B cell (primary cell): ENCODE measurements at regions not wholly inside any gene's neighbourhood (a gene's known extent, or its start where the extent isn't known, plus 50 kb on each side); places are given as distances from the start of the nearest gene placed in this dataset.

Source experiments
- EZH2 ChIP-seq: IDR thresholded peaks from 2 replicates; pipeline ENCODE4 v1.6.1; 2012; ENCODE audit warnings: borderline replicate concordance, low read depth, mild to moderate bottlenecking, moderate library complexity, low read length; ENCODE audit not compliant: insufficient read depth, poor library complexity, severe bottlenecking
- TF ChIP-seq, protein P1 (sequence below): fragments of 200-600 bp; IDR thresholded peaks from one replicate; pipeline ENCODE4 v1.8.0; 2022; ENCODE audit warnings: antibody characterized with exemption, mild to moderate bottlenecking

DNA sequence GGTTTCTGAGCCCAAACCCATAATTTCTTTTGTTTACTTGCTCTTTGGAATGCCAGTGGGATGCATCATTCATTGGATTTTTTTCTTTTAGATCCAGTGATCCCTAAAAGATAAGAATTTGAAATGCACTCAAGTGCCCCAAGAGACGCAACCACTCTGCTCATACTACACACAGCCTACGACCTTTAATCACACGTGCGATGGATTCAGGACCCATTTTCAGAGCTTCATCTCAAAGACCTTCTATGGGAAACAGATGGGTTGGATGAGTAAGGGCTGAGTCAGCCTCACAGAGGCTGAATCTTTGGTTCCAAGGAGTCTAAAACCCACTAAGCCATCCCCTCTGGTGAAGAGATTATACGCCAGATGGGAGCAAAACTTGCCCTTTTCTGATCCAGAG is 265.5 kb upstream of the EXOC2 start:
- TF ChIP-seq, protein P1, sequence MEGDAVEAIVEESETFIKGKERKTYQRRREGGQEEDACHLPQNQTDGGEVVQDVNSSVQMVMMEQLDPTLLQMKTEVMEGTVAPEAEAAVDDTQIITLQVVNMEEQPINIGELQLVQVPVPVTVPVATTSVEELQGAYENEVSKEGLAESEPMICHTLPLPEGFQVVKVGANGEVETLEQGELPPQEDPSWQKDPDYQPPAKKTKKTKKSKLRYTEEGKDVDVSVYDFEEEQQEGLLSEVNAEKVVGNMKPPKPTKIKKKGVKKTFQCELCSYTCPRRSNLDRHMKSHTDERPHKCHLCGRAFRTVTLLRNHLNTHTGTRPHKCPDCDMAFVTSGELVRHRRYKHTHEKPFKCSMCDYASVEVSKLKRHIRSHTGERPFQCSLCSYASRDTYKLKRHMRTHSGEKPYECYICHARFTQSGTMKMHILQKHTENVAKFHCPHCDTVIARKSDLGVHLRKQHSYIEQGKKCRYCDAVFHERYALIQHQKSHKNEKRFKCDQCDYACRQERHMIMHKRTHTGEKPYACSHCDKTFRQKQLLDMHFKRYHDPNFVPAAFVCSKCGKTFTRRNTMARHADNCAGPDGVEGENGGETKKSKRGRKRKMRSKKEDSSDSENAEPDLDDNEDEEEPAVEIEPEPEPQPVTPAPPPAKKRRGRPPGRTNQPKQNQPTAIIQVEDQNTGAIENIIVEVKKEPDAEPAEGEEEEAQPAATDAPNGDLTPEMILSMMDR: no peak
- TF ChIP-seq EZH2: no peak
